ENCODE measurements at regions not wholly inside any gene's neighbourhood (a gene's known extent, or its start where the extent isn't known, plus 50 kb on each side); places are given as distances from the start of the nearest gene placed in this dataset.

- Histone ChIP-seq H2AFZ (ENCODE audit: low read length) (no peak overlapping the region), H3K9me3 (replicated peaks; ENCODE audit: insufficient read depth, low read length) (no peaks in the 10 kb centered on the region), H3K4me1 (ENCODE audit: low read length) (no peaks in the 10 kb centered on the region), H3K9ac (ENCODE audit: low read length) (no peak overlapping the region), H3K27me3 (replicated peaks; ENCODE audit: insufficient read depth, low read length) (no peaks in the 10 kb centered on the region), H3F3A (ENCODE audit: insufficient read depth, low read length) (no peaks in the 10 kb centered on the region), H3K79me2 (ENCODE audit: low read length) (no peaks in the 10 kb centered on the region), H3K4me2 (ENCODE audit: low read depth, low read length) (no peak overlapping the region), H3K27ac (ENCODE audit: low read length) (no peak overlapping the region), H3K9me2 (replicated peaks; ENCODE audit: insufficient read depth, low read length) (no peaks in the 10 kb centered on the region), H3K36me3 (replicated peaks; ENCODE audit: insufficient read depth, low read length) (no peaks in the 10 kb centered on the region; the same call in 1 of the 2 replicates), H4K20me1 (ENCODE audit: insufficient read depth, low read length) (no peaks in the 10 kb centered on the region), H3K4me3 (ENCODE audit: low read length) (no peak overlapping the region)
- TF ChIP-seq CTCF (IDR thresholded peaks at IDR 0.05; ENCODE audit: low read length): no peak
- no peak for TF ChIP-seq EZH2 (optimal IDR thresholded peaks at IDR 0.05; ENCODE audit: low read depth, low read length)
- TF ChIP-seq EZH2phosphoT487 (IDR thresholded peaks at IDR 0.05; ENCODE audit: low read length): no peak
- no peak for DNase-seq
These were observed 126.1 kb downstream of the SPRY1 start for GRCh38 chr4:123522646-123523045.

- Histone ChIP-seq H2AFZ (ENCODE audit: low read length) (no peak overlapping the region), H3K27ac (ENCODE audit: low read length) (no peak overlapping the region), H3K36me3 (replicated peaks; ENCODE audit: insufficient read depth, low read length) (no peaks in the 10 kb centered on the region; the same call in 1 of the 2 replicates), H3K4me1 (ENCODE audit: low read length) (no peaks in the 10 kb centered on the region), H3K9ac (ENCODE audit: low read length) (no peak overlapping the region), H3F3A (ENCODE audit: insufficient read depth, low read length) (no peaks in the 10 kb centered on the region), H3K4me2 (ENCODE audit: low read depth, low read length) (no peak overlapping the region), H4K20me1 (ENCODE audit: insufficient read depth, low read length) (no peaks in the 10 kb centered on the region), H3K4me3 (ENCODE audit: low read length) (no peak overlapping the region), H3K79me2 (ENCODE audit: low read length) (no peaks in the 10 kb centered on the region), H3K27me3 (replicated peaks; ENCODE audit: insufficient read depth, low read length) (no peaks in the 10 kb centered on the region), H3K9me2 (replicated peaks; ENCODE audit: insufficient read depth, low read length) (no peaks in the 10 kb centered on the region), H3K9me3 (replicated peaks; ENCODE audit: insufficient read depth, low read length) (no peaks in the 10 kb centered on the region)
- TF ChIP-seq EZH2 (optimal IDR thresholded peaks at IDR 0.05; ENCODE audit: low read depth, low read length) (no peak), EZH2phosphoT487 (IDR thresholded peaks at IDR 0.05; ENCODE audit: low read length) (no peak), CTCF (IDR thresholded peaks at IDR 0.05; ENCODE audit: low read length) (no peak)
- DNase-seq: no peak
These were observed 128.5 kb downstream of the SPRY1 start for GRCh38 chr4:123524958-123525628.

- no peaks in the 10 kb centered on the region for H4K20me1 ChIP-seq (ENCODE audit: insufficient read depth, low read length)
- no peaks in the 10 kb centered on the region for H3K9me2 ChIP-seq (replicated peaks; ENCODE audit: insufficient read depth, low read length)
- H3K9me3 ChIP-seq (replicated peaks; ENCODE audit: insufficient read depth, low read length): no peaks in the 10 kb centered on the region
- H3K4me1 ChIP-seq (ENCODE audit: low read length): no peaks in the 10 kb centered on the region
- H3K27me3 ChIP-seq (replicated peaks; ENCODE audit: insufficient read depth, low read length): no peaks in the 10 kb centered on the region
- no peak overlapping the region for H3K4me2 ChIP-seq (ENCODE audit: low read depth, low read length)
- DNase-seq: no peak
- no peaks in the 10 kb centered on the region for H3K79me2 ChIP-seq (ENCODE audit: low read length)
- no peak overlapping the region for H3K9ac ChIP-seq (ENCODE audit: low read length)
- H3K36me3 ChIP-seq (replicated peaks; ENCODE audit: insufficient read depth, low read length): no peaks in the 10 kb centered on the region; the same call in 1 of the 2 replicates
- H2AFZ ChIP-seq (ENCODE audit: low read length): no peak overlapping the region
- no peak overlapping the region for H3K4me3 ChIP-seq (ENCODE audit: low read length)
- H3K27ac ChIP-seq (ENCODE audit: low read length): no peak overlapping the region
- no peaks in the 10 kb centered on the region for H3F3A ChIP-seq (ENCODE audit: insufficient read depth, low read length)
- TF ChIP-seq EZH2 (optimal IDR thresholded peaks at IDR 0.05; ENCODE audit: low read depth, low read length): no peak
- TF ChIP-seq EZH2phosphoT487 (IDR thresholded peaks at IDR 0.05; ENCODE audit: low read length): no peak
- TF ChIP-seq CTCF (IDR thresholded peaks at IDR 0.05; ENCODE audit: low read length): no peak
These were observed 129.9 kb downstream of the SPRY1 start for GRCh38 chr4:123526511-123526910.

All from MM.1S (cell line).